SK-N-SH treated with all-trans-retinoic acid at 6 μM for 48 hours (cell line): ENCODE measurements at regions not wholly inside any gene's neighbourhood (a gene's known extent, or its start where the extent isn't known, plus 50 kb on each side); places are given as distances from the start of the nearest gene placed in this dataset.

ENCODE experiments used
- ATAC-seq: fragments of 200-7000 bp; cut with Tn5 transposase; 3 replicates; pipeline ENCODE4 v1.9.1; 2020; ENCODE audit warnings: mild to moderate bottlenecking, moderate library complexity
- ARNTL ChIP-seq: fragments of 450-650 bp; formaldehyde crosslinking; IDR thresholded peaks from 2 replicates; pipeline ENCODE4 v1.5.0; 2020; ENCODE audit warnings: low read depth, mild to moderate bottlenecking, moderate library complexity, borderline replicate concordance
- BACH2 ChIP-seq: fragments of 250-450 bp; sonication (Bioruptor Pico); IDR thresholded peaks from 2 replicates; pipeline ENCODE4 v1.9.0; 2021; ENCODE audit warnings: mild to moderate bottlenecking, borderline replicate concordance
- CREB5 ChIP-seq: fragments of 250-450 bp; sonication (Bioruptor Pico); IDR thresholded peaks from 2 replicates; pipeline ENCODE4 v1.5.1; 2020; ENCODE audit warnings: low read depth, mild to moderate bottlenecking, moderate library complexity
- CSDC2 ChIP-seq: fragments of 250-450 bp; sonication (Bioruptor Pico); IDR thresholded peaks from 2 replicates; pipeline ENCODE4 v1.5.0; 2020; ENCODE audit warnings: mild to moderate bottlenecking, moderate library complexity
- CSRNP3 ChIP-seq: fragments of 250-450 bp; sonication (Bioruptor Pico); IDR thresholded peaks from 2 replicates; pipeline ENCODE4 v1.5.1; 2021; ENCODE audit warnings: mild to moderate bottlenecking, moderate library complexity
- ESRRG ChIP-seq: fragments of 250-450 bp; sonication (Bioruptor Pico); IDR thresholded peaks from 2 replicates; pipeline ENCODE4 v1.6.1; 2021; ENCODE audit warnings: mild to moderate bottlenecking
- GLIS3 ChIP-seq: fragments of 250-450 bp; sonication (Bioruptor Pico); IDR thresholded peaks from 2 replicates; pipeline ENCODE4 v1.5.0; 2020; ENCODE audit warnings: mild to moderate bottlenecking, moderate library complexity
- OSR1 ChIP-seq: fragments of 250-450 bp; sonication (Bioruptor Pico); IDR thresholded peaks from 2 replicates; pipeline ENCODE4 v1.8.0; 2022; ENCODE audit warnings: moderate library complexity, mild to moderate bottlenecking, inconsistent platforms
- PPARA ChIP-seq: fragments of 250-450 bp; sonication (Bioruptor Pico); IDR thresholded peaks from 2 replicates; pipeline ENCODE4 v1.5.0; 2020; ENCODE audit warnings: mild to moderate bottlenecking, borderline replicate concordance
- RARB ChIP-seq: fragments of 250-450 bp; sonication (Bioruptor Pico); IDR thresholded peaks from 2 replicates; pipeline ENCODE4 v1.8.0; 2021; ENCODE audit warnings: mild to moderate bottlenecking, moderate library complexity
- TCF4 ChIP-seq: fragments of 250-450 bp; sonication (Bioruptor Pico); IDR thresholded peaks from 2 replicates; pipeline ENCODE4 v1.8.0; 2021; ENCODE audit warnings: mild to moderate bottlenecking, moderate library complexity, borderline replicate concordance
- TOX ChIP-seq: fragments of 250-450 bp; sonication (Bioruptor Pico); IDR thresholded peaks from 2 replicates; pipeline ENCODE4 v1.8.0; 2021; ENCODE audit warnings: mild to moderate bottlenecking, moderate library complexity, borderline replicate concordance
- ZC3H10 ChIP-seq: fragments of 250-450 bp; sonication (Bioruptor Pico); IDR thresholded peaks from 2 replicates; pipeline ENCODE4 v1.5.1; 2021; ENCODE audit warnings: mild to moderate bottlenecking, moderate library complexity
- ZFP3 ChIP-seq: fragments of 250-450 bp; sonication (Bioruptor Pico); IDR thresholded peaks from 2 replicates; pipeline ENCODE4 v1.5.0; 2020; ENCODE audit warnings: mild to moderate bottlenecking, moderate library complexity
- ZFP30 ChIP-seq: fragments of 450-650 bp; formaldehyde crosslinking; IDR thresholded peaks from 2 replicates; pipeline ENCODE4 v1.5.0; 2022; ENCODE audit warnings: mild to moderate bottlenecking, moderate library complexity
- ZNF565 ChIP-seq: fragments of 450-650 bp; formaldehyde crosslinking; conservative IDR thresholded peaks from 2 replicates; pipeline ENCODE4 v1.5.0; 2020; ENCODE audit warnings: low read depth, mild to moderate bottlenecking, moderate library complexity
- ZNF70 ChIP-seq: fragments of 450-650 bp; formaldehyde crosslinking; IDR thresholded peaks from 2 replicates; pipeline ENCODE4 v1.5.0; 2020; ENCODE audit warnings: mild to moderate bottlenecking, moderate library complexity
- ZNF8 ChIP-seq: fragments of 450-650 bp; formaldehyde crosslinking; IDR thresholded peaks from 2 replicates; pipeline ENCODE4 v1.5.0; 2020; ENCODE audit warnings: mild to moderate bottlenecking, moderate library complexity
- TF ChIP-seq, protein P1 (sequence below): fragments of 250-450 bp; sonication (Bioruptor Pico); IDR thresholded peaks from 2 replicates; pipeline ENCODE4 v1.8.0; 2021; ENCODE audit warnings: low read depth, mild to moderate bottlenecking, moderate library complexity, borderline replicate concordance
- TF ChIP-seq, protein P2 (sequence below): fragments of 250-450 bp; sonication (Bioruptor Pico); IDR thresholded peaks from 2 replicates; pipeline ENCODE4 v1.5.0; 2020; ENCODE audit warnings: mild to moderate bottlenecking, moderate library complexity

- ATAC-seq: no peak
- TF ChIP-seq ARNTL (CRISPR knock-in tag): no peak
- TF ChIP-seq ZNF8 (CRISPR knock-in tag): no peak
- no peak for TF ChIP-seq RARB
- TF ChIP-seq TOX (CRISPR knock-in tag): no peak
- TF ChIP-seq TCF4 (CRISPR knock-in tag): no peak
- no peak for TF ChIP-seq GLIS3 (CRISPR knock-in tag)
- no peak for TF ChIP-seq CREB5 (CRISPR knock-in tag)
- no peak for TF ChIP-seq ZFP30 (CRISPR knock-in tag)
- no peak for TF ChIP-seq CSDC2 (CRISPR knock-in tag)
- TF ChIP-seq CSRNP3 (CRISPR knock-in tag): no peak
- TF ChIP-seq, protein P1, sequence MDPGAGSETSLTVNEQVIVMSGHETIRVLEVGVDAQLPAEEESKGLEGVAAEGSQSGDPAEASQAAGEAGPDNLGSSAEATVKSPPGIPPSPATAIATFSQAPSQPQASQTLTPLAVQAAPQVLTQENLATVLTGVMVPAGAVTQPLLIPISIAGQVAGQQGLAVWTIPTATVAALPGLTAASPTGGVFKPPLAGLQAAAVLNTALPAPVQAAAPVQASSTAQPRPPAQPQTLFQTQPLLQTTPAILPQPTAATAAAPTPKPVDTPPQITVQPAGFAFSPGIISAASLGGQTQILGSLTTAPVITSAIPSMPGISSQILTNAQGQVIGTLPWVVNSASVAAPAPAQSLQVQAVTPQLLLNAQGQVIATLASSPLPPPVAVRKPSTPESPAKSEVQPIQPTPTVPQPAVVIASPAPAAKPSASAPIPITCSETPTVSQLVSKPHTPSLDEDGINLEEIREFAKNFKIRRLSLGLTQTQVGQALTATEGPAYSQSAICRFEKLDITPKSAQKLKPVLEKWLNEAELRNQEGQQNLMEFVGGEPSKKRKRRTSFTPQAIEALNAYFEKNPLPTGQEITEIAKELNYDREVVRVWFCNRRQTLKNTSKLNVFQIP: no peak
- TF ChIP-seq ZNF70 (CRISPR knock-in tag): no peak
- no peak for TF ChIP-seq ZFP3 (CRISPR knock-in tag)
- no peak for TF ChIP-seq BACH2
- no peak for TF ChIP-seq ESRRG
- TF ChIP-seq ZNF565 (CRISPR knock-in tag): no peak
- TF ChIP-seq ZC3H10 (CRISPR knock-in tag): no peak
- no peak for TF ChIP-seq OSR1
- TF ChIP-seq, protein P2, sequence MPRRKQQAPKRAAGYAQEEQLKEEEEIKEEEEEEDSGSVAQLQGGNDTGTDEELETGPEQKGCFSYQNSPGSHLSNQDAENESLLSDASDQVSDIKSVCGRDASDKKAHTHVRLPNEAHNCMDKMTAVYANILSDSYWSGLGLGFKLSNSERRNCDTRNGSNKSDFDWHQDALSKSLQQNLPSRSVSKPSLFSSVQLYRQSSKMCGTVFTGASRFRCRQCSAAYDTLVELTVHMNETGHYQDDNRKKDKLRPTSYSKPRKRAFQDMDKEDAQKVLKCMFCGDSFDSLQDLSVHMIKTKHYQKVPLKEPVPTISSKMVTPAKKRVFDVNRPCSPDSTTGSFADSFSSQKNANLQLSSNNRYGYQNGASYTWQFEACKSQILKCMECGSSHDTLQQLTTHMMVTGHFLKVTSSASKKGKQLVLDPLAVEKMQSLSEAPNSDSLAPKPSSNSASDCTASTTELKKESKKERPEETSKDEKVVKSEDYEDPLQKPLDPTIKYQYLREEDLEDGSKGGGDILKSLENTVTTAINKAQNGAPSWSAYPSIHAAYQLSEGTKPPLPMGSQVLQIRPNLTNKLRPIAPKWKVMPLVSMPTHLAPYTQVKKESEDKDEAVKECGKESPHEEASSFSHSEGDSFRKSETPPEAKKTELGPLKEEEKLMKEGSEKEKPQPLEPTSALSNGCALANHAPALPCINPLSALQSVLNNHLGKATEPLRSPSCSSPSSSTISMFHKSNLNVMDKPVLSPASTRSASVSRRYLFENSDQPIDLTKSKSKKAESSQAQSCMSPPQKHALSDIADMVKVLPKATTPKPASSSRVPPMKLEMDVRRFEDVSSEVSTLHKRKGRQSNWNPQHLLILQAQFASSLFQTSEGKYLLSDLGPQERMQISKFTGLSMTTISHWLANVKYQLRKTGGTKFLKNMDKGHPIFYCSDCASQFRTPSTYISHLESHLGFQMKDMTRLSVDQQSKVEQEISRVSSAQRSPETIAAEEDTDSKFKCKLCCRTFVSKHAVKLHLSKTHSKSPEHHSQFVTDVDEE (CRISPR knock-in tag): no peak
These were observed 70.5 kb upstream of the COL24A1 start for GRCh38 chr1:86227026-86227425.

GRCh38 chr1:86226204-86226603, 69.6 kb upstream of the COL24A1 start:
- no peak for ATAC-seq
- TF ChIP-seq ZNF8 (CRISPR knock-in tag) (no peak), TCF4 (CRISPR knock-in tag) (no peak), ESRRG (no peak)

- TF ChIP-seq CSRNP3 (CRISPR knock-in tag) (no peak), CSDC2 (CRISPR knock-in tag) (no peak), ZFP30 (CRISPR knock-in tag) (no peak), ZFP3 (CRISPR knock-in tag) (no peak), PPARA (CRISPR knock-in tag) (no peak), RARB (no peak), ARNTL (CRISPR knock-in tag) (no peak), CREB5 (CRISPR knock-in tag) (no peak)
- TF ChIP-seq, protein P1: no peak
- no peak for ATAC-seq
These were observed 68.2 kb upstream of the COL24A1 start for GRCh38 chr1:86224651-86225310.
